WERI-Rb-1 (cell line): ENCODE measurements at regions not wholly inside any gene's neighbourhood (a gene's known extent, or its start where the extent isn't known, plus 50 kb on each side); places are given as distances from the start of the nearest gene placed in this dataset.

Experiments used
- DNase-seq: peaks from one replicate; pipeline ENCODE4 v3.0.0-alpha.2; 2020
- H3K27ac ChIP-seq: fragments of 250-450 bp; sonication (Bioruptor Pico); 2 replicates; pipeline ENCODE4 v1.5.1; 2020; ENCODE audit warnings: mild to moderate bottlenecking, moderate library complexity
- H3K27me3 ChIP-seq: fragments of 250-450 bp; sonication (Bioruptor Pico); 2 replicates; pipeline ENCODE4 v1.5.1; 2021; ENCODE audit warnings: mild to moderate bottlenecking, low read depth, moderate library complexity; ENCODE audit not compliant: insufficient read depth, severe bottlenecking
- H3K36me3 ChIP-seq: fragments of 250-450 bp; sonication (Bioruptor Pico); 2 replicates; pipeline ENCODE4 v1.5.1; 2020; ENCODE audit warnings: mild to moderate bottlenecking, moderate library complexity
- H3K4me3 ChIP-seq: 2 replicates; pipeline ENCODE4 v1.5.1; 2011; ENCODE audit warnings: low read depth, mild to moderate bottlenecking, control low read depth, low read length
- H3K9me3 ChIP-seq: fragments of 250-450 bp; sonication (Bioruptor Pico); 2 replicates; pipeline ENCODE4 v1.5.1; 2021; ENCODE audit warnings: mild to moderate bottlenecking, moderate library complexity; ENCODE audit not compliant: severe bottlenecking
- CTCF ChIP-seq: IDR thresholded peaks from 2 replicates; pipeline ENCODE4 v1.5.1; 2011; ENCODE audit warnings: low read depth, mild to moderate bottlenecking, control low read depth, inconsistent platforms, low read length

- peaks cover 4% of the 10 kb centered on the region for H3K9me3 ChIP-seq
- DNase-seq, result no peak
- peak overlapping the region; percentile 14; the same call in 1 of the 2 replicates for H3K27ac ChIP-seq
- no peaks in the 10 kb centered on the region for H3K36me3 ChIP-seq
- no peaks in the 10 kb centered on the region for H3K27me3 ChIP-seq
- H3K4me3 ChIP-seq, result no peak overlapping the region
- no peak for TF ChIP-seq CTCF
Observed at GRCh38 chr1:56436912-56437417, 142.4 kb downstream of the PLPP3 start.

- peak overlapping the region; percentile 42; the same call in 1 of the 2 replicates for H3K27ac ChIP-seq
- H3K36me3 ChIP-seq, result no peaks in the 10 kb centered on the region
- DNase-seq, result no peak
- TF ChIP-seq CTCF, result no peak
- peaks cover 4% of the 10 kb centered on the region for H3K9me3 ChIP-seq
- no peak overlapping the region for H3K4me3 ChIP-seq
- no peaks in the 10 kb centered on the region for H3K27me3 ChIP-seq
Observed at GRCh38 chr1:56436296-56436695, 143.1 kb downstream of the PLPP3 start.

- H3K4me3 ChIP-seq, result no peak overlapping the region
- H3K27ac ChIP-seq, result peak overlapping the region; percentile 42
- no peaks in the 10 kb centered on the region for H3K36me3 ChIP-seq
- DNase-seq, result peak; percentile 45
- TF ChIP-seq CTCF, result no peak
- peaks cover 4% of the 10 kb centered on the region for H3K9me3 ChIP-seq
- H3K27me3 ChIP-seq, result no peaks in the 10 kb centered on the region
Observed at GRCh38 chr1:56435434-56436262, 143.7 kb downstream of the PLPP3 start.

- Histone ChIP-seq H3K27ac (no peak overlapping the region), H3K36me3 (no peaks in the 10 kb centered on the region), H3K27me3 (no peaks in the 10 kb centered on the region), H3K9me3 (peaks cover 11% of the 10 kb centered on the region), H3K4me3 (no peak overlapping the region)
- 0 out of 2 replicates have a peak, but pooled peaks have one; percentile 18 for TF ChIP-seq CTCF
- no peak for DNase-seq
Observed at GRCh38 chr1:56434740-56435139, 144.6 kb downstream of the PLPP3 start.

GRCh38 chr1:56434025-56434424 is 145.3 kb downstream of the PLPP3 start:
- peaks cover 19% of the 10 kb centered on the region for H3K9me3 ChIP-seq
- H3K27me3 ChIP-seq, result no peaks in the 10 kb centered on the region
- TF ChIP-seq CTCF, result no peak
- no peak for DNase-seq
- no peak overlapping the region for H3K27ac ChIP-seq
- H3K4me3 ChIP-seq, result no peak overlapping the region
- H3K36me3 ChIP-seq, result no peaks in the 10 kb centered on the region
